ENCODE measurements at regions not wholly inside any gene's neighbourhood (a gene's known extent, or its start where the extent isn't known, plus 50 kb on each side); places are given as distances from the start of the nearest gene placed in this dataset.
A peak's percentile ranks its signal among the peaks of the same experiment; 100 is the strongest.

DNA sequence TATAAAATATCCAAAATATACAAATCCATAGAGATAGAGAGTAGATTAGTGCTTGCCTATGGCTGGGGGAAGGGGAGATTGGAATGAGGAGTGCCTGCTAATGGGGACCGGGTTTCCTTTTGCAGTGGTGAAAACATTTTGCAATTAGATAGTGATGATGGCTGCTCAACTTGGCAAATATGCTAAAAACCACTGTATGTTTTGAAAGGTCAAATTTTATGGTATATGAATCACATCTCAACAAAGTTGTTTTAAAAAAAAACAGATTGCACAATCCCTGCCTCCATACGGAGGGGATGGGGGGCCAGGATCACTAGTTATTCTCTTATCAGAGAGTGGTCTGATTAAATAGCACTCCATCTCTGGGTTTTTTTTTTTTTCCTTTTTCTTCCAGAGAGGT is 76.9 kb upstream of the RIPOR2 start:
- DNase-seq (ENCODE audit: low spot score), result no peak

DNA sequence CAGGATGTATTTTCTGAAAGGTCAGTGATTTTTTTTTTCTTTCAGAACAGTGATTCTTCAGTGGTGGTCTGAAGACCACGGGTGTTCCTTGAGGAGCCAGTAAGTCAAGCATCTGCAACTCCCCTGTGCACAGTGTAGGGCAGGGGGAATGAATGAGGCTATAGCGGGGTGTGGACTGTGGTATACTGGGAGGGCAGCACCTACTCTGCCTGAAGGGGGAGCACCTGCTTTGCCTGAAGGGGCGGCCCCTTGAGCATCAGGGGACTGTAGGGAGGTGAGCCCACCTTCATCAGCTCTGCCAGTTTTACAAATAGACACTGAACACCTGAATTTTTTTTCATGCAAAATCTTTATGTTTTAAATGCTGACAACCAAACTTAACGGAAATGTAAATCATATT is 77.5 kb upstream of the RIPOR2 start:
- DNase-seq (ENCODE audit: low spot score), result no peak

DNA sequence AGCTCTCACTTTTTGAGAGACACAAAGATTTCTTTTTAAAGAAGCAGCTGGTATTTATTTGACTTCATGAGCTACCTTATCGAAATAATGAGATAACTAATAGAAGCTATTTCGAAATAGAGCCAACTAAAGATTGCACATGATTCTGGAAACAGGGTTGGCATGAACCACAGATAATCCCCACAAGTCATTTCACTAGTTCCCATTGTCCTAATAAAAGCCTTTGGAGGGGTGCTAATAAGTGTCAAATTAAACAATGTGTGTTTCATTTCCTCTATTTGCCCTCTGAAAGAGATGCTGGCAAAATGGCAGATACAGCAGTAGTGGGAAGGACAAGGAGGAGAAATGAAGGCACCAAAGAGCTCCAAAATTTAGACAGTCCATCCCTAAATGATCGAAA is 78.6 kb upstream of the RIPOR2 start:
- DNase-seq (ENCODE audit: low spot score), result no peak

DNA sequence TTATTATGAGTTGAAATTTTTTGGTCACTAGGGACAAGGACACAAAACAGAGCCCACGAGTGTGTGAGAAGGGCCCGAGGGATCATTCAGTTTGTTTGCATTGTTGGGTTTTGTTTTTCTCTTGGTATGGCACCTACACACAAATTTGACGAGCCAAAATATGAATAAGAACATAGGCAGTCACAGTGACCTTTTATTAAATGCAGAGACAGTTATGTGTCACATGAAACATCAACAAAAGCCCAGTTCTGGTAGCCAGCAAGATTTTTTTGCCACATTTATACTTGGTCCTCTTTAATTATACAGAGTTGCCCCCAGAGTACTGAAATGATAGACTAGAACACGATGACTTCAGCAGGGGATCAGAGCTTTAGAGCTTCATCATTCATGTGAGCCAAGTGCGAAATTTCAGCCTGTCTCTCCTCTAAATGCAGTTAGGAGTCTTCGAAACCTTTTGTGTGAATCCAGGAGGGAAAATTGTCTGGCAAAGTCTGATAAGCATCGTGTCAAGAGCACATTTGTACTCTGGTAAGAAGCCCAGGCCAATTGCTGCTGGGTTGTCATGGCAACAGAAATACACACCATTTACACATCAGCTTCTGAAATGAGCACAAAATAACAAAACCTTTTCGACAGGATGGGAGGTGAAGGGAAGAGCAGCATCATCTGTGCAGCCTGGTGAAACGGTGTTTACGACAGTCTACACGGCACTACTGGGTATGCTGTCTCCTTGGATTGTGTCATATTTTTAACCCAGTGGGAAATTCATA is 79.2 kb upstream of the RIPOR2 start:
- no peak for DNase-seq (ENCODE audit: low spot score)

DNA sequence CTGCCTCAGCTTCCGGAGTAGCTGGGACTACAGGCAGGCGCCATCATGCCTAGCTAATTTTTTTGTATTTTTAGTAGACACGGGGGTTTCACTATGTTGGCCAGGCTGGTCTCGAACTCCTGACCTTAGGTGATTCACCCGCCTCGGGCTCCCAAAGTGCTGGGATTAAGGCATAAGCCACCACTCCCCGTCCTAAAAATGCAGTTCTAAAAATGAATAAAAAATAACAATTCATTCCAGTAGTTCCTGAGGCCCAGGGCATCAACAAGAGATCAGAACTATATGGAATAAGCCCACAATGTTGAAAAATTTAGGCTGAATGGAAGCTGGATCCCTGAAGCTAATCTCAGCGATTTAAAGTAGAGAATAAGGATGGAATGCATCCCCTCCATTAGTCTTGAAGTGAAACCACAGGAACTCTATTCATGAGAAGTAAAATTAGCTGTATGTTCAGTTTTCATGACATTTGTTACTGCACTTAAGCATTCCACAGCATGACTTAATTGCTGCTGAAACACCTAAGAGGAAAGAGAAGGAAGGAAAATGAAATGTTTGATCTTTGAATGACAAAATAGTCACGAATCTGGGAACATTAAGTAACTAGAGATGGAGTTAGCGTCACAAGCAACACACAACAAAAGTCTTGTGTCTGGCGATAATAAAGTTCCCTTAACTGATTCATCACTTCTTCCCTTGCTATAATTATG is 80.4 kb upstream of the RIPOR2 start:
- no peak for DNase-seq (ENCODE audit: low spot score)

DNA sequence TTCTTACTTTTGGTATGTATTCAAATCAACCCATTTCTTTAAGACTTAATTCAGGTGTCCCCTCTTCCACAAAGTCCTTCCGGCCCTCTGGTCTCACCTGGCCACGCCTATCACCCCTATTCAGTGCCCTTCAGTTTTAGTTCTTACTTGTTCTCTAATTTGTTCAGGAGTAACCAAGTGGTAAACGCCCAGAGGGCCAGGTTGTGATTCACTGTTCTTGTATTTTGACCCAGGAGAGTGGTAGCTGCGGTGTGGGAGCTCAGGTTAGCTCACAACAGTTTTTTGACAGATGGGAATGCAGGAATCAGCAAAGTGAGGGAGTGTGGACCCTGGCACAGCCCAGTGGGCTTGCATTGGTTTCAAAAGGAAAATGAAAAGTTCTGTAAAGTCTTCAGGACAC is 81.7 kb upstream of the RIPOR2 start:
- no peak for DNase-seq (ENCODE audit: low spot score)

DNA sequence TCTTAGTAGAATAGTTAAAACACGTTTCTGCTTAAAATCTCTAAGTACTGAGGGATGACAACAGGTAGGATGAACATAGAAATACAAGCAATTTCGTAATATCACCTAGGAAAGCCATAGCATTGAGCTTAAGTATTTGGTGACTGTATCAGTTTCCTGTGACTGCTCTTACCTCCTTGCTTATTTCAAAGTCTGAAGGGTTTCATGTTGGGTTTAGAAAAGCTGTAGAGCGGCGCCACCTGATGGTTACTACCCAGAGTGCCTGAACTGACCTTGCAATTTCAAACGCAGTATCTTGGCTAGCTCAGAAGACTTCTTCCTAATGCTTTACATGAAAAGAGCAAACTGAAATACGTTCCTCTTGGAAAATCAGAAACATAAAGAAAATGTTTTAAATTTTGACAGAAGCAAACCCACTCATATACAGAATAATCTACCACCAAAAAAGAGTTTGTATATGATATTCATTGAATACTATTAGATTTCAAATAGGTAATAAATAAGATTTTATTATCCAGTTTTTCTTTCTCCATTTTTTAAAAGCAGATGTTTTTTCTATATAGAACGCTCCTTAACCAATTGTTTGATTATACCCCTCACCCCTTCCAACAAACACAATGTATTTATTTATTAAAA is 82.3 kb upstream of the RIPOR2 start:
- DNase-seq (ENCODE audit: low spot score), result peak; percentile 8

DNA sequence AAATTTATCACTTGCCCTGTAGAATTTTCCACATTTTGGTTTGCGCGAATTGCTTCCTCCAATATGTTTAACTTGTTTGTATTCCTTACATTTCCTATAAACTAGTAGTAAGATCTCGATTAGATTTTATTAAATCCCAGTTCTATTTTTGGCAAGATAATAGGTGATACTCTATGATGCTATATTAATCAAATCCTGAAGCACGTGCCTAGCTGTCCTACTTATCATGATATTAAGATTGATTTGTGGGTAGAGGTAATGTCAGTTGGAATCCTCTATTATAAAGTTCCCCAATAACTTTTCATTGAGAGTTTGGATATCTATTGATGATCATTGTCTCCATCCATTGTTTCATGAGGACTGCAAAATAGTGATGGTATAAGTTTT is 82.8 kb upstream of the RIPOR2 start:
- DNase-seq (ENCODE audit: low spot score), result no peak

DNA sequence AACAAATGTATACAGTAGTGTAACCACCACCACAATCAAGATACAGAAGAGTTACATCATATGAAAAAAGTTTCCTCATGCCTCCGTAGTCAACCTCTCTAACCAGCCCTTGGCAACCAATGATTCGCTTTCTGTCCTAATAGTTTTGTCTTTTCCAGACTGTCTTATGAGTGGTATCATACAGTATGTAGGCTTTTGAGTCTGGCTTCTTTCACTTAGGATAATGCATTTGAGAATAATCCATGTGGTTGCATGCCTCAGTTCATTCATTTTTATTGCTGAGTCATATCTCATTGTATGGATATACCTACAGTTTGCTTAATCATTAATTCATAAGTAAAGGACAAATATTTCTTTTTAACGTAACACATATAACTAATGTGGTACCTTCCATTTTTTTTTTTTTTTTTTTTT is 86.4 kb upstream of the RIPOR2 start:
- DNase-seq (ENCODE audit: low spot score), result no peak

DNA sequence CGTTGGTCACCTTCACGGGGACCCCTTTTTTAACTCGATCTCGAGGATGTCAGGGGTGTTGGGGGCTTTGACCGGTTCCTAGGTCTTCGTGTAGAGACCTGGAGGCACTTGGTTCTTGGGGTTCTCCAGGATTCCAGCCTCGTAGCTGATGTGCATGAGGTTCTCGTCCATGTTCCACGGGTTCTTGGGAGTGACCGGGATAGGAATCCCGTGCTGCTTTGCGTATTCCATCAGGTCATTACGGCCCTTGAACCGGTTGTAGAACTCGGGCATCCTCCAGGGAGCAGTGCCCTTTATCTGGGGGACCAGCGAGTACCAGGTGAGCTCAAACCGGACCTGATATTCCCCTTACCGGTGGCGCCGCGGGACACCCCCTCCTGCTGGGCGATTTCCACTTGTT is 88.0 kb upstream of the RIPOR2 start:
- DNase-seq (ENCODE audit: low spot score), result no peak

DNA sequence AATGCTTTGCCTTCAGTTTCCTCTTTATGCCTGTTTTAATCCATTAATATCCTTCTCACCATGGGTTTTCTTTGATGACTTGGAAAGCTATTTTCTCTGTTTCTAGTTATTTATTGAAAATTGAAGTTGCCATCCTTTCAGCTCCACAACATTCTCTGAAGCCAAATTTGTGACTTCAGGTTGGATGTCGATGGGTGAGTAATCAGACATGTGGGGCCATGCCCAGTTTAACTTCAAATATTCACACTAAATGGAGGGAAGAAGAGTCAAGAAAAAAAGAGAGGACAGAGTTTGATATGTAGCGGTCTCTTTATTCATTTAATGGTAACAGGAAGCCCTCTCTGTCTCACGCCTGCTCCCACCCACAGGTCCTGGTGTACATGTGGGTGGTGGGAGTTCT is 89.1 kb upstream of the RIPOR2 start:
- no peak for DNase-seq (ENCODE audit: low spot score)

DNA sequence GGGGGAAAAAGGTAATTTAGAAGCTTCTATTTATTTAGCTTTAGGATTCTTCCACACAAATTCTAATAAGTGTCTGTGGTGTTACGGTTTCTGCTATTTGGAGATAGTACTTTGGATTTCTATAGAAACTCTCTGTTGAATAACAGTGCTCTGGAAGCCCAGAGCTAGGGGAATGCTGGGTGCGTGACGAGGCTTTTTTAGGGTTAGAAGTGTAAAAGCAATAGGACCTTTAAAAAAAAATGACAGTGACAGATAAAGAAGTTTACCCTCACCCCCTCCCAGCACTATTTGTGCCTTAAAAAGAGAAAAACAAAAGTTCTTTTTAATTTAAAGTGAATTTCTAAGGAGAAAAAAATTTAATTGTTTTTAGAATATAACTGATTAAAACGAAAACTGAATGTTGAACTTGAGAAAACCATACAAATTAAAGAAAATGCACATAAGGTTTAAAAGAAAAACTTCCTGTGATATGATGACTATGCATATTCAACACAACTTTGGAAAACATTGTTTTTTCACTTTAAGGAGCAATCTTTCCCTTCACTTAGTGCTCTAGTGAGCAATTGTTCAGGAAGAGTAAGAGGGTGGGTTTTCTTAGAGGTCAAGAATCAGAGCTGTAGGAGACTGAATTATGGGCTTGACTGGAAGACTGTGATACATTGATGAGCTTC is 89.6 kb upstream of the RIPOR2 start:
- DNase-seq (ENCODE audit: low spot score), result no peak

DNA sequence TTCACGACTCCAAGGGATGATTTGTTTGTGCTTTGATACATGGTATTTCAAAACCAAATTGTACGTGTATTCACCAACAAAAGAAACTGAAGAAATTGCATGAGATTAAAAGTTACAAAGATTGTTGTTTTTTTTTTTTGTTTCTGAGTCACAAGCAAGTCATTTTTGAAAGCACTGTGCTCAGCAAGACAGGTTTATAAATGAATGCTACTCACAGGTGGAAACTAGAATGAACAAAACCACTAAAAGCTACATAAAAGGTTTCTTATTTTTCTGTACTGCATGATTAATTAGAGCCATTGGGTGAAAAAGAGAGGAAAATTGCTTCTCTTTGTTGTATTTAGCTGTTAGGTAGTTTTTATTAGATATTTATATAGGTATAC is 90.2 kb upstream of the RIPOR2 start:
- DNase-seq (ENCODE audit: low spot score), result no peak

DNA sequence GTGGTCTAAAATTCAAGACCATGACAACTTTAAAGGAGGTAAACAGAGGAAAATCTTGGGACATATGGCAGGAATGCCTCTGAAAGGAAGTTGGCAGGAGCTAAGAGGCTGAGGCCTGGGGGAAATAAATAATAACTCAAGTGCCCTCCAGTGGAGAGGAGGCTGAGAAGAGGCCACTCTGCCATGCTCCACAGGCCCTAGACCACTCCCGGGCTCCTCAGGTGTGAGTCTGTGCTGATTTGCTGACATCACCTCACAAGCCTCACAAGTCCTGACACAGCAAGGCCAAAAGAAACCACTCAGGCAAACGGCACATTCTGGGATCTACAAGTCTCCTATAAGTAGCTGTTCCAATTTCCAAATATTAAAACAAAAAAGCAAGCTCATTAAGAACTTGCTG is 91.0 kb upstream of the RIPOR2 start:
- DNase-seq (ENCODE audit: low spot score), result no peak

DNA sequence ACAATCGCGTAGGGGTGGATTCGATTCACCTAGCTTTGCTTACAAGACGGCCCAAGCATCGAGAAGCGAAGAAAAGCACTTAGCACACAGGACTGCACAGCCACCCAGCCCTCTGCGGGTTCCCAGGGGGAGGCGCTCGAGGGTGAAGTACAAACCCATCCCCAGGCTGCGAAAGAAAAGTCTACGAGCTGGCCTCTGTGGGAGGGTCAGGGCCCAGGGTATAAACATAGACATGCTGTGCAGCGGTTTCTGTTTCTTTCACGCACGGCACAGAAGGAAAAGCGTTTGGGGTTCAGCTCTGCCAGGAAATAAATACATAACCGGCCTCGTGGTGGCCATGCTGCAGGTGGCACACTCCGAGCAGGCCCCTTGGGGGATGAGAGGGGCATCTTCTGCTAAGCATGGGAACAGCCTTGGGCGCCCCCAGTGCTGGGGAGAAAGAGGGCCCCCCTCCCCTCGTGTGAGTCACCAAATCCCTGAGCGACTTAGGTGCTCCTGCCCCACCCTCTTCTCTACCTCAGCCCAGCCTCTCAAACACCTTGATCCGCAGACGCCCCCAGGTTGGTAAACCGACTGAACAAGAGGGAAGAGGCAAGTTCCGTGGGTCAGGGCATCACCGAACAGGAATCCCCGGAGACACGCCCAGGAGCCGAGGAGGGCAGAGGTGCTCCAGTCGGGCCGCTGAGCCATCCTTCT is 91.6 kb upstream of the RIPOR2 start:
- DNase-seq (ENCODE audit: low spot score), result no peak

DNA sequence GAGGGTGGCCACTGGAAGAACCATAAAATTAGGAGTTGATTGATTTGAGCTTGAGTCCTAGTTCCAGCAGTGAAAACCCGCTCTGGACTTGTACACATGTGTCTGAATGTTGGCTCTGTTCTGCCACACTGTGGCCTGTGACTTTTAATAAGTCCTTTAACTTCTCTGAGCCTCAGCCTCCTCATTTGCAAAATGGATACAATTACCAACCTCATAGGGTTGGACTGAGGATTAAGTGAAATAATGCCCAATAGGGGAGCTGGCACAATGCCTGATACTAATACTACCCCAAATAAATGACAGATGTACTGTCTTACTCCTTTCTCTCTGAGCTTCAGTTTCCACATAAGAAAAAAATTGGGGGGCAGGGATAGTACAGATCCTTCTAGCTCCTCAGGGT is 92.6 kb upstream of the RIPOR2 start:
- DNase-seq (ENCODE audit: low spot score), result no peak

DNA sequence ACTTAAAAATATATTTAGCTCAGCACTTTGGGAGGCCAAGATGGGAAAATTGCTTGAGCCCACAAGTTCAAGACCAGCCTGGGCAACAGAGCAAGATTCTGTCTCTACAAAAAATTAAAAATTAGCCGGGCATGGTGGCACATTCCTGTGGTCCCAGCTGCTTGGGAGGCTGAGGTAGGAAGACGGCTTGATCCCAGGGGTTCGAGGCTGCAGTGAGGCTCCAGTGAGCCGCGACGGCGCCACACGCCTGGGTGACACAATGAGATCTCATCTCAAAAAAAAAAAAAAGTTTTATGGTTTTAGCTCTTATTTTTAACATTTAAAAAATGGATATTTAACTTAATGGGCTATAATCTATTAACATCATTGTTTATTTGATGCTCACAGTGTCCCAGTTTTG is 97.2 kb upstream of the RIPOR2 start:
- DNase-seq (ENCODE audit: low spot score), result no peak

DNA sequence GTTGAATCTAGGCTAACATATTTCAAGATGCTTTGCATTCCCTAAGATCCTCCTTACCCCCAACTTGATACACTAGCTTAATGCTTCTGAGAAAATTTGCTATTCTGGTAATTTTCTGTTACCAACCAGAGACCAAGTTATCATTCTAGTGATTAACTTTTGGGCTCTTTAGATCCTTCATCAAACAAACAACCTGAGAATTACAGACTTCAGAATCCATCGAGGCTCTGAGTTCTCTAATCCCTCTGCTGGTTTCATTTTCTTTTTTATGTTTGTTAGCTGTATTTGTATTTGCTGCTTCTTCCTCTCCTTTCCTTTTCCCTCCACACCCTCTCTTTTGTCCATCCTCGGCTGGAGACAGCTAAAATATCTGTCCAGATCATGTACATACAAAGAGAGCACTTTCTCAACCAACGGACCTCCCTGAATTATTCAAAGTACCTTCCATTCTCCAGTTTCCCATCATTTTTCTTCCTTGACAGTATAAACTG is 98.7 kb upstream of the RIPOR2 start:
- DNase-seq (ENCODE audit: low spot score), result no peak

DNA sequence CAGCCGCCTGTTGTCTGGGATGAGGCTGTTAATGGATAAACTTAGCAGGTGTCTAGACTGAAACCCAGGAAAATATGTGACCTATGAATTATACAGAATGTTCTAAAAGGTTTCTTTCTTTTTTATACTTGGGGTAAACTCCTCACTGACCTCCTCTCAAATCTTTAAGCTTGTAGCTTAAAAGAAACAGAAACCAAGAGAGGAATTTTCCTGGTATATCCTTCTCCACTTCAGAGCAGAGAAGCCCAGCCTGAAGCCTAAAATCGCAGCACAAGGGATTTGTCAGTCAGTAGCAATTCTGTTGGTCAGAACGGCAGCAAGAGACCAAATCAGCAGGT is 99.4 kb upstream of the RIPOR2 start:
- DNase-seq (ENCODE audit: low spot score), result no peak

DNA sequence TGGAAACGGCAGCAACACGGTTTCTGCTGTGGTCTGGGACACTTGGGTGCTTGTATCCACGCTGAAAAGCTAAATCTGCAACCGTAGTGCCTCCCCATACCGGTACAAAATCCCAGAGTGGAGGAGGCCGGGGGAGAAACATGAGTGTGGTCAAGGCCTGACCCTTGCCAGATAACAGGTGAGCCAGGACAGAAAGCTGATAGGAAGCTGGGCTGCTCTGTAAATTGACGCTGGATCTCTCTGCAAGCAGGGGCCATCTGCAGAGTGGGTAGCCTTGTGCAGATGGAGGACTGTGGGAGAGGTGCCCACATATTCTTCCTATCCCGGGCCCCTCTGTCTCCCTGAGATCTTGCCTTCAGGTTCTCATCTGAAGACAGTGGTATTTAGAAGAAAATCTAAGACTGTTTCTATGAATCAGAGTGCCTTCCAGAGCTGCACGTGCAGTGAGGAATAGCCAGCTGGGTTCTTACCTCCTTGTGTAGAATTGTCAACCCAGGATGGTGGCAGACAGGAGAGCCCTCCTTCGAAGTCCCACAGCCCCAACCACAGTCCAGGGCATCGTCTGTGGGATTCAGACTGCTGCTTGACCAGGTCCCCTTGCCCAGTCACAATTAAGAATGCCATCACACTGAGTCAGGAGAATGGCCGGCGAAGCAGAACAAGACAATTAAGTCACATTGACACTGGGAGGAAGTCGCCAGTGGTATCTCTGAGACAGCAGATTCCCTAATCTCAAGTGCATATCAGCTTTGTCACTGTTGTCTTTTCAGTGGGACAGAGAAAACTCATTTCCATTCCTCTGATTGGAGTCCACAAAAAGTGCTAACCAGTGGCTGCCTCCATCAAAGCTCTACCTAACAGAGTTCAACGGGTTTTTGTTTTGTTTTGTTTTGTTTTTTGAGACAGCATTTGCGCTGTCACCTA is 100.0 kb upstream of the RIPOR2 start:
- no peak for DNase-seq (ENCODE audit: low spot score)

DNA sequence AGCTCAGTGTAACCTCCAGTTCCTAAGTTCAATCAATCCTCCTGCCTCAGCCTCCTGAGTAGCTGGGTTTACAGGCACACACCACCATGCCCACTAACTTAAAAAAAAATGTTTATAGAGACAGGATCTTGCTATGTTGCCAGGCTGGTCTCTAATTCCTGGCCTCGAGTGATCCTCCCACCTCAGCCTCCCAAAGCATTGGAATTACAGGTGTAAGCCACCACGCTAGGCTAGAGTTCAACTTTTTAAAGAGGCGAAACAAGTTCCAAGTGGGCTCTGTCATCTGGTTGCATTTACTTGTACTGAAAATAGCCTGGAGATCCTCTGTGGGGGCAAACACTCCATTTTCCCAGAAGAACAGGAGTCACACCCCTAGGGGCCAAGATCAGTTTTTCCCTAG is 100.7 kb upstream of the RIPOR2 start:
- no peak for DNase-seq (ENCODE audit: low spot score)

Data from SW480 (cell line).